Spleen (tissue), 7 donors: ENCODE measurements at regions not wholly inside any gene's neighbourhood (a gene's known extent, or its start where the extent isn't known, plus 50 kb on each side); places are given as distances from the start of the nearest gene placed in this dataset.
"Not testable (repeated sequence)": the region's sequence is repeated elsewhere in the genome, so short reads cannot be mapped to it uniquely, and the experiment has no call there.

Experiments
- POLR2AphosphoS5 ChIP-seq, 3 donors: sonication (generic); formaldehyde crosslinking; IDR thresholded peaks; one replicate each; pipeline ENCODE4 v1.5.1; 2017; ENCODE audit warnings: antibody characterized with exemption in 3 of 3
- TF ChIP-seq, protein P1 (sequence below), 11 experiments: fragments of 200-600 bp in 7 of 11; fragments of 450-650 bp in 4 of 11; sonication (generic) in 4 of 11; IDR thresholded peaks in 8 of 11; conservative IDR thresholded peaks in 3 of 11; 1 replicate in 7 of 11; 2 replicates in 4 of 11; pipeline versions ENCODE4 v1.4.0 to v1.8.0; 2016 to 2021; ENCODE audit warnings: antibody characterized with exemption in 11 of 11, inconsistent platforms in 4 of 11, mild to moderate bottlenecking in 1 of 11
- donor health status: DM: no; HTN: no; CAD: no; lungs with moderate emphysema.
- donor health status: DM: no; HTN: no; CAD: no.
- donor health status: DM: no; HTN: no; CAD: no.

DNA sequence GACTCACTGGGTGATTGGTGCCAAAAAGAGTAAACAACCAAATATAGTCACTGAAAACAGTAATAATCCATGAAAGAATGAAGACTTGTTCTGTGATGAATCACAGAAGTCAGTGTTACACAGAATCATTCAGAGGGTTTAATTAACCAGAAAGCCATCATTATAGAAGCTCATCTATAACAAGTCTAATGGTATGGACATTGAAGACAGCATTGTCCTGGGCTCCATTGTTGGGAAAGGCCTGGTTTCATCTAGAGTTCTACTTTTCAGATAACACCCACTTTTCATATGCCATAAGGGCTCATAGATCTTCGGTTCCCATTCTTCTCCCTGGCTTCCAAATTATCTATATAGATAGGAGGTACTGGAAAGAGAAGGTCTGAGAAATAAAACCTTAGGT lies 80.3 kb upstream of the ZWINT start:
- TF ChIP-seq POLR2AphosphoS5 (IDR thresholded peaks at IDR 0.05): not testable (repeated sequence)
- TF ChIP-seq, protein P1, sequence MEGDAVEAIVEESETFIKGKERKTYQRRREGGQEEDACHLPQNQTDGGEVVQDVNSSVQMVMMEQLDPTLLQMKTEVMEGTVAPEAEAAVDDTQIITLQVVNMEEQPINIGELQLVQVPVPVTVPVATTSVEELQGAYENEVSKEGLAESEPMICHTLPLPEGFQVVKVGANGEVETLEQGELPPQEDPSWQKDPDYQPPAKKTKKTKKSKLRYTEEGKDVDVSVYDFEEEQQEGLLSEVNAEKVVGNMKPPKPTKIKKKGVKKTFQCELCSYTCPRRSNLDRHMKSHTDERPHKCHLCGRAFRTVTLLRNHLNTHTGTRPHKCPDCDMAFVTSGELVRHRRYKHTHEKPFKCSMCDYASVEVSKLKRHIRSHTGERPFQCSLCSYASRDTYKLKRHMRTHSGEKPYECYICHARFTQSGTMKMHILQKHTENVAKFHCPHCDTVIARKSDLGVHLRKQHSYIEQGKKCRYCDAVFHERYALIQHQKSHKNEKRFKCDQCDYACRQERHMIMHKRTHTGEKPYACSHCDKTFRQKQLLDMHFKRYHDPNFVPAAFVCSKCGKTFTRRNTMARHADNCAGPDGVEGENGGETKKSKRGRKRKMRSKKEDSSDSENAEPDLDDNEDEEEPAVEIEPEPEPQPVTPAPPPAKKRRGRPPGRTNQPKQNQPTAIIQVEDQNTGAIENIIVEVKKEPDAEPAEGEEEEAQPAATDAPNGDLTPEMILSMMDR (IDR thresholded peaks at IDR 0.05 in 8 of 11, conservative IDR thresholded peaks at IDR 0.05 in 3 of 11): not testable (repeated sequence)
